Stimulated activated CD4-positive, alpha-beta T cell treated with anti-CD3 and anti-CD28 coated beads, Interleukin-4, amount 100 ng/mL, for 4 hours (primary cell): ENCODE measurements at regions not wholly inside any gene's neighbourhood (a gene's known extent, or its start where the extent isn't known, plus 50 kb on each side); places are given as distances from the start of the nearest gene placed in this dataset.

Experiments used
- DNase-seq, 2 experiments: peaks; one replicate each; pipeline ENCODE4 v3.0.0-alpha.2; 2020

GRCh38 chr14:84643446-84643845, 886.5 kb upstream of the FLRT2 start:
- no peak for DNase-seq

- no peak for DNase-seq
Measured at GRCh38 chr14:84646786-84647500, 883.0 kb upstream of the FLRT2 start.

- DNase-seq, result no peak
Measured at GRCh38 chr14:84655014-84655413, 874.9 kb upstream of the FLRT2 start.

- no peak for DNase-seq
Measured at GRCh38 chr14:84657911-84658310, 872.0 kb upstream of the FLRT2 start.

GRCh38 chr14:84670796-84671195, 859.1 kb upstream of the FLRT2 start:
- DNase-seq, result no peak

- no peak for DNase-seq
Measured at GRCh38 chr14:84671776-84672175, 858.2 kb upstream of the FLRT2 start.

- no peak for DNase-seq
Measured at GRCh38 chr14:84674636-84675035, 855.3 kb upstream of the FLRT2 start.

GRCh38 chr14:84686550-84686949, 843.4 kb upstream of the FLRT2 start:
- no peak for DNase-seq

- no peak for DNase-seq
Measured at GRCh38 chr14:84688297-84689025, 841.5 kb upstream of the FLRT2 start.

- DNase-seq, result no peak
Measured at GRCh38 chr14:84694161-84694560, 835.8 kb upstream of the FLRT2 start.

GRCh38 chr14:84704601-84705000, 825.3 kb upstream of the FLRT2 start:
- no peak for DNase-seq

- DNase-seq, result no peak
Measured at GRCh38 chr14:84707830-84708229, 822.1 kb upstream of the FLRT2 start.

GRCh38 chr14:84708865-84709264, 821.1 kb upstream of the FLRT2 start:
- DNase-seq, result no peak

- DNase-seq, result no peak
Measured at GRCh38 chr14:84726471-84726870, 803.5 kb upstream of the FLRT2 start.

GRCh38 chr14:84749191-84749955, 780.6 kb upstream of the FLRT2 start:
- DNase-seq, result no peak

GRCh38 chr14:84750284-84750683, 779.7 kb upstream of the FLRT2 start:
- no peak for DNase-seq

GRCh38 chr14:84750763-84751554, 779.0 kb upstream of the FLRT2 start:
- DNase-seq, result no peak

- no peak for DNase-seq
Measured at GRCh38 chr14:84751745-84752144, 778.2 kb upstream of the FLRT2 start.

- DNase-seq, result no peak
Measured at GRCh38 chr14:84760489-84761126, 769.3 kb upstream of the FLRT2 start.

- no peak for DNase-seq
Measured at GRCh38 chr14:84767434-84767833, 762.5 kb upstream of the FLRT2 start.

- DNase-seq, result no peak
Measured at GRCh38 chr14:84770030-84770429, 759.9 kb upstream of the FLRT2 start.

- no peak for DNase-seq
Measured at GRCh38 chr14:84777356-84777755, 752.6 kb upstream of the FLRT2 start.
